ENCODE measurements at regions not wholly inside any gene's neighbourhood (a gene's known extent, or its start where the extent isn't known, plus 50 kb on each side); places are given as distances from the start of the nearest gene placed in this dataset.
A peak's percentile ranks its signal among the peaks of the same experiment; 100 is the strongest.

DNA sequence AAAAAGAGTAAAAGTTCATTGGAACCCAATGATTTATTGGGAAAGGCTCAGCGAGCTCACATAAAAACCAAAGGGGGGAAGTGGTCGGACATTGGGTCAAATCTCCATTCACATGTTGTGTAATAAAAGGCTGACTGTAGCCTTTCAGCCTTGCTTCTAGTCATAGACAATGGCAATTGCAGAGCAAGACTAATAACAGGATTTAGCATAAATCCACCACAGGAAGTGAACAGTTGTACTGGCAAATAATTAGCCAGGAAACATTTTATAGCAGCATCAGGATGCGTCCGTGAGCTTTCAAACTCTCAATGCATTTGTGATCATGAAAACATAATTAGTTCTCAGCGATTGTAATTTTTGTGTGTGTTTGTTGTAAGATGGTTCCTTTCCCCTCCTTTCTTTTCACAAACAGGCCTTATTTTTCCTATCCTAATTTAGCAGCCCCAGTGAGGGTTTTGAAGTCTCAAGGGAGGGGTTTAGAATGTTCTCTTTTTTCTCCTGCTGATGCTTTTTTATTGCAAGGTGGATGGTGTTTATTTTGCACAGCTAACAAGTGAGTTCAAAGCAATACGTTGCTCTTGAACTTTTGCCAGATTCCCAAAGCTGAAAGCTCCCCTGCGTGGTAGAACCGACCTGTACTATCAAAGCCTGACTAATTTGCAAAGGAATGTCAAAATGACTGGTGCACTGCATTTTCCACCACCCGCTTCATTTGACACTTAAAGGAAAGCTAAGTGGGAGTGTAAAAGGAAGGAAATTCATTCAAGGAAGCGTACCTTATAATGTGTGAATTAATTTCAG, 105.6 kb downstream of the SPRY2 start:
- Histone ChIP-seq H3K27me3 (ENCODE audit: control insufficient read depth, insufficient read depth, low read length) (no peaks in the 10 kb centered on the region), H3K4me3 (ENCODE audit: low read depth, low read length) (no peak overlapping the region), H3K36me3 (ENCODE audit: control insufficient read depth, insufficient read depth, low read length) (no peaks in the 10 kb centered on the region)
- TF ChIP-seq, protein P1, sequence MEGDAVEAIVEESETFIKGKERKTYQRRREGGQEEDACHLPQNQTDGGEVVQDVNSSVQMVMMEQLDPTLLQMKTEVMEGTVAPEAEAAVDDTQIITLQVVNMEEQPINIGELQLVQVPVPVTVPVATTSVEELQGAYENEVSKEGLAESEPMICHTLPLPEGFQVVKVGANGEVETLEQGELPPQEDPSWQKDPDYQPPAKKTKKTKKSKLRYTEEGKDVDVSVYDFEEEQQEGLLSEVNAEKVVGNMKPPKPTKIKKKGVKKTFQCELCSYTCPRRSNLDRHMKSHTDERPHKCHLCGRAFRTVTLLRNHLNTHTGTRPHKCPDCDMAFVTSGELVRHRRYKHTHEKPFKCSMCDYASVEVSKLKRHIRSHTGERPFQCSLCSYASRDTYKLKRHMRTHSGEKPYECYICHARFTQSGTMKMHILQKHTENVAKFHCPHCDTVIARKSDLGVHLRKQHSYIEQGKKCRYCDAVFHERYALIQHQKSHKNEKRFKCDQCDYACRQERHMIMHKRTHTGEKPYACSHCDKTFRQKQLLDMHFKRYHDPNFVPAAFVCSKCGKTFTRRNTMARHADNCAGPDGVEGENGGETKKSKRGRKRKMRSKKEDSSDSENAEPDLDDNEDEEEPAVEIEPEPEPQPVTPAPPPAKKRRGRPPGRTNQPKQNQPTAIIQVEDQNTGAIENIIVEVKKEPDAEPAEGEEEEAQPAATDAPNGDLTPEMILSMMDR (IDR thresholded peaks at IDR 0.05; ENCODE audit: insufficient read depth, low read length, poor library complexity, severe bottlenecking), result no peak
- peak; percentile 47 for DNase-seq (ENCODE audit: low read depth)

- DNase-seq (ENCODE audit: low read depth), result no peak
- no peaks in the 10 kb centered on the region for H3K27me3 ChIP-seq (ENCODE audit: control insufficient read depth, insufficient read depth, low read length)
- no peaks in the 10 kb centered on the region for H3K36me3 ChIP-seq (ENCODE audit: control insufficient read depth, insufficient read depth, low read length)
- TF ChIP-seq, protein P1 (IDR thresholded peaks at IDR 0.05; ENCODE audit: insufficient read depth, low read length, poor library complexity, severe bottlenecking), result no peak
- no peak overlapping the region for H3K4me3 ChIP-seq (ENCODE audit: low read depth, low read length)
Measured at GRCh38 chr13:80227645-80228044, 113.3 kb downstream of the SPRY2 start.

DNA sequence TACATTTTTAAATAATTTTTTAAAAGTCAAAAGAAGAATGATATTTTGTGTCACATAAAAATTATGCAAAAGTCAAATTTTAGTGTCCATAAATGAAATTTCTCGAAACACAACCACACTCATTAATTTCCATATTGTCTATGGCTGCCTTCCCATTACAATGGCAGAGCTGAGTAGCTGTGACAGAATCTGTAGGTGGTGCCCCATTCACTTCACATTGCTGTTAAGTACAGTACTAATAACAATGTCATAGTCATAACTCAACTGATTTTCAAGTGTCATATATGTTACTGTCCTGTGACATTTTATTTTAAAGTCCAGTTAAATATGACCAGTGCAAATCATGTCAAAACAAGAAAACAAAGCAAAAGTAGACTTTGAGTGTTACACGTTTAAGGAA, 114.3 kb downstream of the SPRY2 start:
- no peak for DNase-seq (ENCODE audit: low read depth)
- Histone ChIP-seq H3K4me3 (ENCODE audit: low read depth, low read length) (no peak overlapping the region), H3K27me3 (ENCODE audit: control insufficient read depth, insufficient read depth, low read length) (no peaks in the 10 kb centered on the region), H3K36me3 (ENCODE audit: control insufficient read depth, insufficient read depth, low read length) (no peaks in the 10 kb centered on the region)
- TF ChIP-seq, protein P1 (IDR thresholded peaks at IDR 0.05; ENCODE audit: insufficient read depth, low read length, poor library complexity, severe bottlenecking), result no peak

DNA sequence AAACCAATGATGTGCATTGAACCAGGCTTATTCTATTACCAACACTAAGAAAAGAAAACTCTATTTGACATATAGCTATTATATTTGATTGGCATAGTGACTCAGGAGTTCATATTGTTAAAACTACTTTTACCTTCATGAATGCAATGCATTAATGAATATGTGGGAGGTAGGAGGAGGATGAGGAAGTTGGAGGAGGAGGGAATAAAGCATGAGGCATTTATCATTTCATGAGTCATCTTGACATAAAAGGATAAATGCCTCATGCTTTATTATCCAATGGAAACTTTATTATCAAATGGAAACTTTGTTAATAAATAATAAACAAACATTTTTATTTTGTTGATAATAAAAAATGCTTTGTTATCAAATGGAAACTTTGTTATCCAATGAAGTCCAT, 116.5 kb downstream of the SPRY2 start:
- Histone ChIP-seq H3K36me3 (ENCODE audit: control insufficient read depth, insufficient read depth, low read length) (no peaks in the 10 kb centered on the region), H3K4me3 (ENCODE audit: low read depth, low read length) (no peak overlapping the region), H3K27me3 (ENCODE audit: control insufficient read depth, insufficient read depth, low read length) (no peaks in the 10 kb centered on the region)
- DNase-seq (ENCODE audit: low read depth), result no peak
- TF ChIP-seq, protein P1 (IDR thresholded peaks at IDR 0.05; ENCODE audit: insufficient read depth, low read length, poor library complexity, severe bottlenecking), result no peak

- peak; percentile 28 for DNase-seq (ENCODE audit: low read depth)
- no peaks in the 10 kb centered on the region for H3K27me3 ChIP-seq (ENCODE audit: control insufficient read depth, insufficient read depth, low read length)
- H3K36me3 ChIP-seq (ENCODE audit: control insufficient read depth, insufficient read depth, low read length), result no peaks in the 10 kb centered on the region
- no peak overlapping the region for H3K4me3 ChIP-seq (ENCODE audit: low read depth, low read length)
- TF ChIP-seq, protein P1 (IDR thresholded peaks at IDR 0.05; ENCODE audit: insufficient read depth, low read length, poor library complexity, severe bottlenecking), result no peak
Measured at GRCh38 chr13:80217614-80218456, 123.1 kb downstream of the SPRY2 start.
